IMR-90 (cell line): ENCODE measurements at regions not wholly inside any gene's neighbourhood (a gene's known extent, or its start where the extent isn't known, plus 50 kb on each side); places are given as distances from the start of the nearest gene placed in this dataset.

ENCODE experiments used
- ATAC-seq: fragments of 200-7000 bp; cut with Tn5 transposase; 2 replicates; pipeline ENCODE4 v1.9.1; 2020; ENCODE audit warnings: low read depth, mild to moderate bottlenecking, moderate library complexity
- BruUV-seq: library from RNA; stranded (reverse); fragments of 400-500 nt; replicated peaks from 2 replicates; lab custom pipeline; 2021; lab: Mats Ljungman, UMichigan
- CTCF ChIA-PET: fragments of 300-600 bp; formaldehyde crosslinking; extraction: SDS; loops from one replicate; lab custom pipeline; 2021; ENCODE audit warnings: antibody characterized with exemption; lab: Yijun Ruan, JAX
- POLR2A ChIA-PET: fragments of 300-600 bp; sonication (Branson Sonifier 250); formaldehyde crosslinking; loops from one replicate; lab custom pipeline; 2022; ENCODE audit warnings: antibody characterized with exemption; ENCODE audit not compliant: unreplicated experiment; lab: Charles Lee
- DNase-seq: peaks from one replicate; pipeline ENCODE4 v3.0.0; 2013
- H2AFZ ChIP-seq: replicated peaks from 2 replicates; pipeline ENCODE3; 2013; ENCODE audit warnings: low read length, mild to moderate bottlenecking; ENCODE audit not compliant: poor library complexity
- H2AK5ac ChIP-seq: 2 replicates; pipeline ENCODE4 v1.6.1; 2013; ENCODE audit warnings: low read depth, low read length, inconsistent platforms
- H2AK9ac ChIP-seq: replicated peaks from 2 replicates; pipeline ENCODE3; 2013; ENCODE audit warnings: mild to moderate bottlenecking, low read depth, low read length, moderate library complexity; ENCODE audit not compliant: poor library complexity
- H2BK120ac ChIP-seq: 2 replicates; pipeline ENCODE4 v1.6.1; 2013; ENCODE audit warnings: low read depth, low read length, inconsistent platforms
- H2BK15ac ChIP-seq: 3 replicates; pipeline ENCODE4 v1.6.1; 2013; ENCODE audit warnings: low read depth, low read length, inconsistent platforms
- H2BK20ac ChIP-seq: 2 replicates; pipeline ENCODE4 v1.6.1; 2013; ENCODE audit warnings: low read depth, mild to moderate bottlenecking, inconsistent platforms, low read length, moderate library complexity
- H2BK5ac ChIP-seq: 2 replicates; pipeline ENCODE4 v1.6.1; 2013; ENCODE audit warnings: mild to moderate bottlenecking, low read depth, low read length, inconsistent platforms; ENCODE audit not compliant: poor library complexity, severe bottlenecking
- H3K14ac ChIP-seq: replicated peaks from 2 replicates; pipeline ENCODE4 v1.6.1; 2013; ENCODE audit warnings: low read depth, low read length, inconsistent platforms
- H3K18ac ChIP-seq: 2 replicates; pipeline ENCODE4 v1.6.1; 2013; ENCODE audit warnings: low read depth, low read length, control low read depth
- H3K23ac ChIP-seq: 2 replicates; pipeline ENCODE4 v1.6.1; 2013; ENCODE audit warnings: low read depth, low read length, inconsistent platforms
- H3K27ac ChIP-seq: 2 replicates; pipeline ENCODE4 v1.5.1; 2013; ENCODE audit warnings: mild to moderate bottlenecking, control low read depth, low read length; ENCODE audit not compliant: insufficient read depth
- H3K27me3 ChIP-seq: 2 replicates; pipeline ENCODE4 v1.6.1; 2013; ENCODE audit warnings: low read length; ENCODE audit not compliant: control insufficient read depth, insufficient read depth
- H3K36me3 ChIP-seq: 2 replicates; pipeline ENCODE4 v1.6.1; 2013; ENCODE audit warnings: low read length, mixed read lengths; ENCODE audit not compliant: control insufficient read depth, insufficient read depth
- H3K4ac ChIP-seq: 2 replicates; pipeline ENCODE4 v1.6.1; 2013; ENCODE audit warnings: low read depth, low read length, inconsistent platforms
- H3K4me1 ChIP-seq: 2 replicates; pipeline ENCODE4 v1.6.1; 2013; ENCODE audit warnings: low read length, mixed read lengths; ENCODE audit not compliant: control insufficient read depth, insufficient read depth
- H3K4me2 ChIP-seq: 2 replicates; pipeline ENCODE4 v1.6.1; 2013; ENCODE audit warnings: low read depth, mild to moderate bottlenecking, control low read depth, low read length, moderate library complexity
- H3K4me3 ChIP-seq: 2 replicates; pipeline ENCODE4 v1.5.1; 2013; ENCODE audit warnings: low read depth, mild to moderate bottlenecking, control low read depth, low read length, moderate library complexity; ENCODE audit not compliant: insufficient read depth
- H3K56ac ChIP-seq: 2 replicates; pipeline ENCODE4 v1.6.1; 2013; ENCODE audit warnings: low read length, inconsistent platforms; ENCODE audit not compliant: insufficient read depth; ENCODE audit errors: extremely low read depth
- H3K79me1 ChIP-seq, 2 experiments: 2 replicates each; pipeline ENCODE4 v1.6.1; 2013; ENCODE audit warnings: low read length in 2 of 2, inconsistent platforms in 1 of 2, low read depth in 1 of 2
- H3K9ac ChIP-seq: 2 replicates; pipeline ENCODE4 v1.6.1; 2013; ENCODE audit warnings: low read depth, low read length, control low read depth
- H3K9me1 ChIP-seq: 2 replicates; pipeline ENCODE4 v1.6.1; 2013; ENCODE audit warnings: low read length, inconsistent platforms; ENCODE audit not compliant: insufficient read depth
- H3K9me3 ChIP-seq: 2 replicates; pipeline ENCODE4 v1.6.1; 2013; ENCODE audit warnings: low read length; ENCODE audit not compliant: control insufficient read depth, insufficient read depth
- H4K20me1 ChIP-seq: 2 replicates; pipeline ENCODE4 v1.6.1; 2013; ENCODE audit warnings: low read length, inconsistent platforms; ENCODE audit not compliant: insufficient read depth
- H4K5ac ChIP-seq: 2 replicates; pipeline ENCODE4 v1.6.1; 2013; ENCODE audit warnings: mild to moderate bottlenecking, low read depth, low read length, control low read depth
- H4K8ac ChIP-seq, 2 experiments: 2 replicates each; pipeline ENCODE4 v1.6.1; 2013; ENCODE audit warnings: low read depth in 2 of 2, low read length in 2 of 2, control low read depth in 1 of 2, inconsistent platforms in 1 of 2
- H4K91ac ChIP-seq: 2 replicates; pipeline ENCODE4 v1.6.1; 2013; ENCODE audit warnings: low read depth, low read length, inconsistent platforms; ENCODE audit not compliant: insufficient read depth
- BHLHE40 ChIP-seq: fragments of 150-350 bp; IDR thresholded peaks from 2 replicates; pipeline ENCODE4 v1.6.1; 2016; ENCODE audit warnings: mild to moderate bottlenecking, low read depth, low read length
- ELK1 ChIP-seq: fragments of 150-350 bp; IDR thresholded peaks from 2 replicates; pipeline ENCODE4 v1.6.1; 2016; ENCODE audit warnings: low read depth, mild to moderate bottlenecking, low read length, moderate library complexity, borderline replicate concordance
- FOS ChIP-seq: fragments of 150-350 bp; IDR thresholded peaks from 2 replicates; pipeline ENCODE4 v1.6.1; 2016; ENCODE audit warnings: low read depth, low read length
- MAFK ChIP-seq: IDR thresholded peaks from 2 replicates; pipeline ENCODE4 v1.6.1; 2012; ENCODE audit warnings: low read depth, low read length, improper control_type of control experiment
- MAZ ChIP-seq: IDR thresholded peaks from 2 replicates; pipeline ENCODE4 v1.6.1; 2012; ENCODE audit warnings: low read depth, mild to moderate bottlenecking, low read length, improper control_type of control experiment, moderate library complexity, borderline replicate concordance
- NFE2L2 ChIP-seq: fragments of 150-350 bp; IDR thresholded peaks from 2 replicates; pipeline ENCODE4 v1.6.1; 2016; ENCODE audit warnings: low read depth, mild to moderate bottlenecking, low read length
- RAD21 ChIP-seq: IDR thresholded peaks from 2 replicates; pipeline ENCODE4 v1.6.1; 2012; ENCODE audit warnings: low read length, improper control_type of control experiment
- RCOR1 ChIP-seq: IDR thresholded peaks from 2 replicates; pipeline ENCODE4 v1.6.1; 2012; ENCODE audit warnings: mild to moderate bottlenecking, low read length, improper control_type of control experiment; ENCODE audit not compliant: insufficient replicate concordance
- RFX5 ChIP-seq: IDR thresholded peaks from 2 replicates; pipeline ENCODE4 v1.8.0; 2012; ENCODE audit warnings: low read depth, mild to moderate bottlenecking, low read length, moderate library complexity
- SMC3 ChIP-seq: fragments of 150-350 bp; IDR thresholded peaks from 2 replicates; pipeline ENCODE4 v1.6.1; 2016; ENCODE audit warnings: low read depth, mild to moderate bottlenecking, antibody characterized with exemption, low read length, moderate library complexity
- WGBS, 2 experiments: methylation state at CpG; one replicate each; pipeline versions ENCODE4 v1.1.5 to v1.1.7; 2013; ENCODE audit warnings: missing lambda C conversion rate in 2 of 2; ENCODE audit not compliant: insufficient read length in 1 of 2; ENCODE audit errors: extremely low coverage in 2 of 2; 5-methylcytosine and 5-hydroxymethylcytosine counted together
- dilution Hi-C: fragments of 300-500 bp; cut with HindIII; formaldehyde crosslinking; loops from one replicate; pipeline ENCODE4 v1.14.3; 2018; ENCODE audit warnings: low sequenced_read_pairs; ENCODE audit not compliant: unreplicated experiment
- in situ Hi-C: fragments of 300-500 bp; cut with MboI; formaldehyde crosslinking; loops from 3 replicates; pipeline ENCODE4 v1.14.3; 2019; ENCODE audit warnings: low sequenced_read_pairs, inconsistent platforms, mixed read lengths
- intact Hi-C: fragments of 100-400 bp; cut with micrococcal nuclease; formaldehyde crosslinking; loops from 2 replicates; pipeline ENCODE4 v1.10.0; 2022

- Histone ChIP-seq H3K56ac (no peak overlapping the region), H3K4me1 (peaks cover 10% of the 10 kb centered on the region), H3K36me3 (no peaks in the 10 kb centered on the region), H2BK5ac (no peak overlapping the region), H2AK5ac (no peak overlapping the region), H4K5ac (no peak overlapping the region), H3K9ac (no peak overlapping the region), H3K4ac (no peak overlapping the region), H2BK15ac (no peak overlapping the region), H3K27me3 (no peaks in the 10 kb centered on the region), H3K9me1 (peaks cover 17% of the 10 kb centered on the region), H3K18ac (no peak overlapping the region; the same call in 1 of the 2 replicates), H3K79me1 (peaks cover 0 to 12% of the 10 kb centered on the region in 2 experiments; a peak in 1 of 4 replicates), H4K20me1 (no peaks in the 10 kb centered on the region), H2BK20ac (no peak overlapping the region), H4K91ac (no peak overlapping the region), H3K23ac (no peak overlapping the region), H2AFZ (no peak overlapping the region), H3K14ac (no peak overlapping the region), H3K4me3 (no peak overlapping the region), H2AK9ac (no peak overlapping the region), H3K4me2 (no peak overlapping the region), H4K8ac (no peak overlapping the region), H3K27ac (no peak overlapping the region), H3K9me3 (no peaks in the 10 kb centered on the region; the same call in 1 of the 2 replicates), H2BK120ac (no peak overlapping the region)
- TF ChIP-seq NFE2L2: no peak
- TF ChIP-seq RCOR1: no peak
- TF ChIP-seq RFX5: no peak
- no peak for TF ChIP-seq RAD21
- TF ChIP-seq SMC3: no peak
- TF ChIP-seq FOS: no peak
- no peak for TF ChIP-seq BHLHE40
- TF ChIP-seq MAZ: no peak
- no peak for TF ChIP-seq ELK1
- TF ChIP-seq MAFK: no peak
- no CpG with 5 or more reads among the region's 1 CpG for WGBS, 2 experiments
- dilution Hi-C loops: no loop called here
- intact Hi-C loops: no loop called here
- CTCF ChIA-PET: no interaction called here
- no TSS peak for BruUV-seq
- POLR2A ChIA-PET: no interaction called here
- ATAC-seq (no peak), DNase-seq (no peak)
- in situ Hi-C loops: no loop called here
Measured at GRCh38 chr2:226641008-226641407, 158.6 kb downstream of the IRS1 start.
